ENCODE measurements at regions not wholly inside any gene's neighbourhood (a gene's known extent, or its start where the extent isn't known, plus 50 kb on each side); places are given as distances from the start of the nearest gene placed in this dataset.

DNA sequence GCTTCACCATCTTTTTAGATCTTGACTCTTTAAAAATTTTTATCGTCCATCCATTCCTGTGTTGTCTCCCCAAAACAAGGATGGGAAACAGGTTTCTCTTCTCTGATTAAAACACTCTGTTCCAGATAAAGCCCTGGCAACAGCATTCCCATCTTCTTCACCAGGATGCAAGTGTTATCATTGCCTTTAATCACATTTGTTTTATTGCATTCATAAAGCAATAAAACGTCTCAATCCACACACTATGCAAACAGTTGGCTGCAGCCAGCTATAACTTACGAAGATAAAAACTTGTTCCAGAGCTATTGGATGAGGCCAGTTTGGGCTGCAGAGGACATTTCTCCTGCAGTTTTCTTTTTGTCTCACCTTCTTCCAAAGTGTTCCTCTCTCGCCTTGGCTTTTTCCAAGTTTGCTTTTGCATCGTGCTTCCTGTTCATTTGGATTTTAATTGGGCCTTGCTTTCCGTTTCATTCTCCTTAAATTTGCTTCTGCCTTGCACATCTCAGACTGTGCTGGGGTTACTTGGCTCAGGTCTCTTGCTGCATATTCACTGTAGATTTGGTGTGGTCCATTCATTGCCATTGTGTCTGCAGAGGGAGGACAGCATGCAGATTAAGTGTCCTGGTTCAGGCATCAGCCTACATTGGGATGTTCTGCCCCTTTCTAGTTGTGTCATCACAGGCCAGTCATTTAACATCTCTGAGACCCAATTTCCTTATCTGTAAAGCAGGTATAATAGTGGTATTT lies 136.5 kb upstream of the LIFR start:
- CTCF ChIA-PET = interaction anchor here (1.1 kb wide), 1 partner anchor 117 kb away, joined by 3 read pairs; no protein-coding TSS in a partner anchor
- Histone ChIP-seq H3K9me1 (replicated peaks; ENCODE audit: control insufficient read depth, extremely low read depth, insufficient read depth, low read length) (no peaks in the 10 kb centered on the region), H3K27me3 (ENCODE audit: control insufficient read depth in 2 of 2, insufficient read depth in 2 of 2, low read length in 2 of 2) (peaks cover 6 to 12% of the 10 kb centered on the region in 2 experiments), H3K36me3 (ENCODE audit: control insufficient read depth in 2 of 2, extremely low read depth in 1 of 2, insufficient read depth in 2 of 2, low read length in 2 of 2) (no peaks in the 10 kb centered on the region), H2AFZ (ENCODE audit: low read depth, low read length) (no peak overlapping the region), H3K9me3 (replicated peaks; ENCODE audit: control insufficient read depth, insufficient read depth, low read length) (no peaks in the 10 kb centered on the region), H4K20me1 (replicated peaks; ENCODE audit: control insufficient read depth, extremely low read depth, insufficient read depth, low read length) (no peaks in the 10 kb centered on the region), H3K4me1 (ENCODE audit: control insufficient read depth, extremely low read depth, insufficient read depth, low read length) (no peaks in the 10 kb centered on the region), H3K79me2 (ENCODE audit: control insufficient read depth, insufficient read depth, low read length) (no peaks in the 10 kb centered on the region), H3K9ac (replicated peaks; ENCODE audit: extremely low read depth, insufficient read depth, low read length) (no peak overlapping the region), H3K4me3 (replicated peaks in 1 of 3; ENCODE audit: insufficient read depth in 1 of 3, low read depth in 1 of 3, low read length in 3 of 3) (no peak overlapping the region), H3K27ac (ENCODE audit: insufficient read depth, low read depth, low read length) (no peak overlapping the region), H3K4me2 (ENCODE audit: insufficient read depth, low read length) (no peak overlapping the region)
- POLR2A ChIA-PET = no interaction called here
- dilution Hi-C loops (cut with MboI; ENCODE audit: extremely low pct_ligation_motif_present, low sequenced_read_pairs) (no loop called here), intact Hi-C loops (cut with micrococcal nuclease) (no loop called here)
- no TSS peak for BruUV-seq (replicated peaks)
- DNase-seq (ENCODE audit: low read depth, low spot score) (no peak), FAIRE-seq (no peak)
- TF ChIP-seq, protein P1, sequence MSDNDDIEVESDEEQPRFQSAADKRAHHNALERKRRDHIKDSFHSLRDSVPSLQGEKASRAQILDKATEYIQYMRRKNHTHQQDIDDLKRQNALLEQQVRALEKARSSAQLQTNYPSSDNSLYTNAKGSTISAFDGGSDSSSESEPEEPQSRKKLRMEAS (IDR thresholded peaks at IDR 0.05; ENCODE audit: insufficient read depth, insufficient read length) = no peak
- no peak for TF ChIP-seq FOS (IDR thresholded peaks at IDR 0.05; ENCODE audit: borderline replicate concordance, insufficient read depth, low read length)
- TF ChIP-seq POLR2AphosphoS5 (IDR thresholded peaks at IDR 0.05; ENCODE audit: insufficient read depth, low read depth, low read length) = no peak
- TF ChIP-seq POLR2A (IDR thresholded peaks at IDR 0.05; ENCODE audit: low read depth, low read length) = no peak
- no peak for TF ChIP-seq JUN (IDR thresholded peaks at IDR 0.05; ENCODE audit: borderline replicate concordance, insufficient read depth, insufficient read length, low read depth)
- TF ChIP-seq MYC (IDR thresholded peaks at IDR 0.05; ENCODE audit: low read depth, low read length) = no peak
- no peak for TF ChIP-seq EZH2 (IDR thresholded peaks at IDR 0.05; ENCODE audit: borderline replicate concordance, low read depth, low read length, severe bottlenecking)
- TF ChIP-seq, protein P2, sequence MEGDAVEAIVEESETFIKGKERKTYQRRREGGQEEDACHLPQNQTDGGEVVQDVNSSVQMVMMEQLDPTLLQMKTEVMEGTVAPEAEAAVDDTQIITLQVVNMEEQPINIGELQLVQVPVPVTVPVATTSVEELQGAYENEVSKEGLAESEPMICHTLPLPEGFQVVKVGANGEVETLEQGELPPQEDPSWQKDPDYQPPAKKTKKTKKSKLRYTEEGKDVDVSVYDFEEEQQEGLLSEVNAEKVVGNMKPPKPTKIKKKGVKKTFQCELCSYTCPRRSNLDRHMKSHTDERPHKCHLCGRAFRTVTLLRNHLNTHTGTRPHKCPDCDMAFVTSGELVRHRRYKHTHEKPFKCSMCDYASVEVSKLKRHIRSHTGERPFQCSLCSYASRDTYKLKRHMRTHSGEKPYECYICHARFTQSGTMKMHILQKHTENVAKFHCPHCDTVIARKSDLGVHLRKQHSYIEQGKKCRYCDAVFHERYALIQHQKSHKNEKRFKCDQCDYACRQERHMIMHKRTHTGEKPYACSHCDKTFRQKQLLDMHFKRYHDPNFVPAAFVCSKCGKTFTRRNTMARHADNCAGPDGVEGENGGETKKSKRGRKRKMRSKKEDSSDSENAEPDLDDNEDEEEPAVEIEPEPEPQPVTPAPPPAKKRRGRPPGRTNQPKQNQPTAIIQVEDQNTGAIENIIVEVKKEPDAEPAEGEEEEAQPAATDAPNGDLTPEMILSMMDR (IDR thresholded peaks at IDR 0.05; ENCODE audit: extremely low read depth in 1 of 2, insufficient read depth in 1 of 2, low read depth in 1 of 2, low read length in 2 of 2) = no peak
- no peak for TF ChIP-seq GATA2 (IDR thresholded peaks at IDR 0.05; ENCODE audit: insufficient read depth, insufficient read length, low read depth, low read length)
